Stimulated activated CD4-positive, alpha-beta T cell treated with anti-CD3 and anti-CD28 coated beads, Interleukin-12 subunit alpha, Interleukin-12 subunit beta, amount 100 ng/mL, for 24 hours (primary cell): ENCODE measurements at regions not wholly inside any gene's neighbourhood (a gene's known extent, or its start where the extent isn't known, plus 50 kb on each side); places are given as distances from the start of the nearest gene placed in this dataset.
"Not testable (repeated sequence)": the region's sequence is repeated elsewhere in the genome, so short reads cannot be mapped to it uniquely, and the experiment has no call there.

Experiments
- DNase-seq, 2 experiments: peaks; one replicate each; pipeline ENCODE4 v3.0.0-alpha.2; 2020; ENCODE audit warnings: low read depth in 2 of 2

- no peak for DNase-seq
Measured at GRCh38 chr3:95167748-95168147, 1104.9 kb downstream of the NSUN3 start.

- DNase-seq = no peak
Measured at GRCh38 chr3:95168526-95168925, 1105.7 kb downstream of the NSUN3 start.

GRCh38 chr3:95172164-95172943 is 1109.5 kb downstream of the NSUN3 start:
- no peak for DNase-seq

- no peak for DNase-seq
Measured at GRCh38 chr3:95177096-95177495, 1114.2 kb downstream of the NSUN3 start.

- DNase-seq = no peak
Measured at GRCh38 chr3:95184038-95184437, 1121.2 kb downstream of the NSUN3 start.

- no peak for DNase-seq
Measured at GRCh38 chr3:95189348-95189747, 1126.5 kb downstream of the NSUN3 start.

GRCh38 chr3:95197661-95198060 is 1134.8 kb downstream of the NSUN3 start:
- DNase-seq = no peak

- no peak for DNase-seq
Measured at GRCh38 chr3:95200384-95200783, 1137.5 kb downstream of the NSUN3 start.

- no peak for DNase-seq
Measured at GRCh38 chr3:95210878-95211277, 1148.0 kb downstream of the NSUN3 start.

- DNase-seq = no peak
Measured at GRCh38 chr3:95212117-95212516, 1149.3 kb downstream of the NSUN3 start.

- DNase-seq = no peak
Measured at GRCh38 chr3:95215437-95215957, 1152.6 kb downstream of the NSUN3 start.

- no peak for DNase-seq
Measured at GRCh38 chr3:95217661-95218060, 1154.8 kb downstream of the NSUN3 start.

- DNase-seq = no peak
Measured at GRCh38 chr3:95218484-95218883, 1155.6 kb downstream of the NSUN3 start.

- no peak for DNase-seq
Measured at GRCh38 chr3:95226437-95226836, 1163.6 kb downstream of the NSUN3 start.

GRCh38 chr3:95227092-95227491 is 1164.2 kb downstream of the NSUN3 start:
- DNase-seq = no peak

- no peak for DNase-seq
Measured at GRCh38 chr3:95228416-95228815, 1165.6 kb downstream of the NSUN3 start.

- no peak for DNase-seq
Measured at GRCh38 chr3:95235916-95236315, 1173.1 kb downstream of the NSUN3 start.

- DNase-seq = no peak
Measured at GRCh38 chr3:95237783-95238182, 1174.9 kb downstream of the NSUN3 start.

GRCh38 chr3:95240395-95240794 is 1177.5 kb downstream of the NSUN3 start:
- DNase-seq = no peak

- not testable (repeated sequence) for DNase-seq
Measured at GRCh38 chr3:95241256-95241655, 1178.4 kb downstream of the NSUN3 start.

- no peak for DNase-seq
Measured at GRCh38 chr3:95246413-95246812, 1183.6 kb downstream of the NSUN3 start.

GRCh38 chr3:95254061-95254460 is 1191.2 kb downstream of the NSUN3 start:
- DNase-seq = no peak

GRCh38 chr3:95254758-95255157 is 1191.9 kb downstream of the NSUN3 start:
- no peak for DNase-seq

GRCh38 chr3:95265129-95265528 is 1202.3 kb downstream of the NSUN3 start:
- no peak for DNase-seq
